NCI-H2107 treated with DMSO at 0.1 percent for 48 hours (cell line): ENCODE measurements at regions not wholly inside any gene's neighbourhood (a gene's known extent, or its start where the extent isn't known, plus 50 kb on each side); places are given as distances from the start of the nearest gene placed in this dataset.

ENCODE experiments used
- DNase-seq: peaks from one replicate; lab custom pipeline; 2025; ENCODE audit not compliant: unreplicated experiment; lab: John Stamatoyannopoulos, UW

- DNase-seq: no peak
Observed at GRCh38 chr7:19871102-19871501, 97.7 kb upstream of the TMEM196 start.

- no peak for DNase-seq
Observed at GRCh38 chr7:19869979-19870378, 96.6 kb upstream of the TMEM196 start.

- no peak for DNase-seq
Observed at GRCh38 chr7:19853261-19853832, 79.9 kb upstream of the TMEM196 start.

- DNase-seq: no peak
Observed at GRCh38 chr7:19852192-19852591, 78.8 kb upstream of the TMEM196 start.

- no peak for DNase-seq
Observed at GRCh38 chr7:19851504-19851903, 78.1 kb upstream of the TMEM196 start.

- no peak for DNase-seq
Observed at GRCh38 chr7:19834566-19834965, 61.1 kb upstream of the TMEM196 start.

GRCh38 chr7:19830604-19831003, 57.2 kb upstream of the TMEM196 start:
- DNase-seq: no peak
